ENCODE measurements at regions not wholly inside any gene's neighbourhood (a gene's known extent, or its start where the extent isn't known, plus 50 kb on each side); places are given as distances from the start of the nearest gene placed in this dataset.
"Not testable (repeated sequence)": the region's sequence is repeated elsewhere in the genome, so short reads cannot be mapped to it uniquely, and the experiment has no call there.

- H3K27ac ChIP-seq (ENCODE audit: low read depth in 2 of 2, low read length in 2 of 2); H3K36me3 ChIP-seq (ENCODE audit: control insufficient read depth in 2 of 3, insufficient read depth in 3 of 3, low read length in 3 of 3); intact Hi-C loops (cut with DNase I); H3K4me3 ChIP-seq (ENCODE audit: low read length in 3 of 3); H3K4me1 ChIP-seq (ENCODE audit: control insufficient read depth in 2 of 3, insufficient read depth in 2 of 3, low read depth in 1 of 3, low read length in 3 of 3); H3K9ac ChIP-seq (ENCODE audit: low read length in 3 of 3); FAIRE-seq; H3K27me3 ChIP-seq (ENCODE audit: control insufficient read depth, insufficient read depth, low read length); DNase-seq: not testable (repeated sequence)
- peaks cover 0 to 23% (median 7%) of the 10 kb centered on the region in 3 donors for H3K9me3 ChIP-seq (ENCODE audit: control insufficient read depth in 2 of 3, insufficient read depth in 1 of 3, low read length in 3 of 3)
Measured at GRCh38 chrY:10958122-10958521, 1430.4 kb downstream of the TSPY10 start.

GRCh38 chrY:10973422-10973821 lies 1445.7 kb downstream of the TSPY10 start:
- no peak for DNase-seq
- H3K36me3 ChIP-seq (ENCODE audit: control insufficient read depth in 2 of 3, insufficient read depth in 3 of 3, low read length in 3 of 3): peaks cover 0 to 3% (median 0%) of the 10 kb centered on the region in 3 donors
- no peak overlapping the region for H3K9ac ChIP-seq (ENCODE audit: low read length in 3 of 3)
- no peaks in the 10 kb centered on the region for H3K4me1 ChIP-seq (ENCODE audit: control insufficient read depth in 2 of 3, insufficient read depth in 2 of 3, low read depth in 1 of 3, low read length in 3 of 3)
- TF ChIP-seq CTCF (IDR thresholded peaks at IDR 0.05; ENCODE audit: borderline replicate concordance, extremely low read depth, insufficient read depth): no peak
- no peak overlapping the region for H3K4me3 ChIP-seq (ENCODE audit: low read length in 3 of 3)
- no peak overlapping the region for H3K27ac ChIP-seq (ENCODE audit: low read depth in 2 of 2, low read length in 2 of 2)
- H3K9me3 ChIP-seq (ENCODE audit: control insufficient read depth in 2 of 3, insufficient read depth in 1 of 3, low read length in 3 of 3): peaks cover 6 to 32% (median 11%) of the 10 kb centered on the region in 3 donors
- H3K27me3 ChIP-seq (ENCODE audit: control insufficient read depth, insufficient read depth, low read length): no peaks in the 10 kb centered on the region
- FAIRE-seq: no peak
- intact Hi-C loops (cut with DNase I): no loop called here

GRCh38 chrY:10986655-10987054 lies 1459.0 kb downstream of the TSPY10 start:
- H3K4me3 ChIP-seq (ENCODE audit: low read length in 3 of 3): no peak overlapping the region
- H3K36me3 ChIP-seq (ENCODE audit: control insufficient read depth in 2 of 3, insufficient read depth in 3 of 3, low read length in 3 of 3): no peaks in the 10 kb centered on the region
- no peak for FAIRE-seq
- DNase-seq: no peak
- H3K4me1 ChIP-seq (ENCODE audit: control insufficient read depth in 2 of 3, insufficient read depth in 2 of 3, low read depth in 1 of 3, low read length in 3 of 3): no peaks in the 10 kb centered on the region
- H3K27me3 ChIP-seq (ENCODE audit: control insufficient read depth, insufficient read depth, low read length): no peaks in the 10 kb centered on the region
- intact Hi-C loops (cut with DNase I): no loop called here
- no peak overlapping the region for H3K27ac ChIP-seq (ENCODE audit: low read depth in 2 of 2, low read length in 2 of 2)
- TF ChIP-seq CTCF (IDR thresholded peaks at IDR 0.05; ENCODE audit: borderline replicate concordance, extremely low read depth, insufficient read depth): no peak
- no peak overlapping the region for H3K9ac ChIP-seq (ENCODE audit: low read length in 3 of 3)
- H3K9me3 ChIP-seq (ENCODE audit: control insufficient read depth in 2 of 3, insufficient read depth in 1 of 3, low read length in 3 of 3): peaks cover 6 to 49% (median 8%) of the 10 kb centered on the region in 3 donors

GRCh38 chrY:10987626-10988025 lies 1459.9 kb downstream of the TSPY10 start:
- Histone ChIP-seq H3K27me3 (ENCODE audit: control insufficient read depth, insufficient read depth, low read length) (no peaks in the 10 kb centered on the region), H3K4me3 (ENCODE audit: low read length in 3 of 3) (no peak overlapping the region), H3K9me3 (ENCODE audit: control insufficient read depth in 2 of 3, insufficient read depth in 1 of 3, low read length in 3 of 3) (peaks cover 6 to 52% (median 8%) of the 10 kb centered on the region in 3 donors), H3K9ac (ENCODE audit: low read length in 3 of 3) (no peak overlapping the region), H3K4me1 (ENCODE audit: control insufficient read depth in 2 of 3, insufficient read depth in 2 of 3, low read depth in 1 of 3, low read length in 3 of 3) (no peaks in the 10 kb centered on the region), H3K27ac (ENCODE audit: low read depth in 2 of 2, low read length in 2 of 2) (no peak overlapping the region), H3K36me3 (ENCODE audit: control insufficient read depth in 2 of 3, insufficient read depth in 3 of 3, low read length in 3 of 3) (no peaks in the 10 kb centered on the region)
- intact Hi-C loops (cut with DNase I): no loop called here
- DNase-seq: no peak
- no peak for FAIRE-seq
- no peak for TF ChIP-seq CTCF (IDR thresholded peaks at IDR 0.05; ENCODE audit: borderline replicate concordance, extremely low read depth, insufficient read depth)
